HG03097 (cell line): ENCODE measurements at regions not wholly inside any gene's neighbourhood (a gene's known extent, or its start where the extent isn't known, plus 50 kb on each side); places are given as distances from the start of the nearest gene placed in this dataset.

Experiments used
- ATAC-seq: cut with Tn5 transposase; IDR thresholded peaks from one replicate; pipeline ENCODE4 v1.9.1; 2021; ENCODE audit not compliant: unreplicated experiment, low FRiP score

DNA sequence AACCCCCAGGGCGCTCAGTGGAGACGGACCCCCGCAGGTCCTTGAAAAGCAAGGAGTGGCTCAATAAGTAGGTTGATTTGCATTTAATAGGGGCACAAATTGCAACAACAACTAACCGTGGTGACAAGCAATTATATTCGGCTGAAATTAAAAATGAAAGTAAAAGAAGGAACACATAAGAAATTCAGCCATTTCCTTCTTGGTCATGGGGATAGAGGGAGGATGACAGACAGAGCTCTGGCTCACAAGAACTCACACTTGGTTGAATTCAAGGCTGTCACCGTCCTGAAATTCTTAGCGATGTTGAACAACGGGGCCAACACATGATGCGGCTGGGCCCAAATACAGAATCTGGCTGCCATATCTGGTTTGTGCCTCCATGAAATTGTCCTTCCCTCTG lies 129.0 kb downstream of the EDN3 start:
- no peak for ATAC-seq

GRCh38 chr20:59431014-59431413 lies 130.6 kb downstream of the EDN3 start:
- no peak for ATAC-seq

GRCh38 chr20:59434960-59435359 lies 134.5 kb downstream of the EDN3 start:
- ATAC-seq = no peak

DNA sequence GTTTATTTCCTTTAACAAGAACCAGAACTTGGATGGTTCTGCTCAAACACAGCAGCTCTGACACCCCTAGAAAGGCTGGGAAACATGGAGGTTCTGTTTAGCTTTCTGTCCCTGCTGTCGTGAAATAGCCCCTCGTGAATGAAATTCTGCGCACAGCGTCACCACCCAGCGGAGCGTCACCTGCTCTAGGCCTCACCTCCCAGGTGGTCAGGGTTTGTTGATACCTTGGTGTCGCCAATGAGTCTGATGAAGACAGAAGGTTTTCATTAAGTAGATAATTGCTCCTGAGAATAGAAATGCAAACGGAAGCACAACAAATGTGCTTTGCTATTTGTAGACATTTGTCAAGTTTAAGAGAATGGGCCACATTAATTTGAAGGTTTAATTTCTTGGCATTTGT lies 135.1 kb downstream of the EDN3 start:
- no peak for ATAC-seq

- no peak for ATAC-seq
These were observed 137.2 kb downstream of the EDN3 start for GRCh38 chr20:59437601-59438031.

DNA sequence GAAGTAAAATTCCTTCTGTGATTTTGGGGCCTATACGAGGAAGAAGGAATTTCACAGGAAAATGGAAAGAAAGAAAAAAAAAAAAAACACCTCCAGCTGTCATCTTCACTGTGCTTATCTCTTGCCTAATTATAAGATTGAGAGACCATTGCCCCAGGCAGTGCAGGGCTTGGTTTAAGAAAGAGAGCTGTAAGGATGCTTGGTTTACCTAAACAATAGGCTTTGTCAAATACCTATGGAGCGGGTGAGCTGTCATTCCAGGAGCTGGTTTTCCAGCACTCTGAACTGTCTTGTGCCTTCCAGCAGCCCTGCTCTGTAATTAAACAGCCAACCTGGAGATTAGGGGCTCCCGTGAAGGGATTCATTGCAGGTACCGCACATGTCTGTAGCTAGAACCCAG lies 137.8 kb downstream of the EDN3 start:
- ATAC-seq = no peak

- no peak for ATAC-seq
These were observed 138.8 kb downstream of the EDN3 start for GRCh38 chr20:59439243-59439642.

- no peak for ATAC-seq
These were observed 140.9 kb downstream of the EDN3 start for GRCh38 chr20:59441306-59441705.

DNA sequence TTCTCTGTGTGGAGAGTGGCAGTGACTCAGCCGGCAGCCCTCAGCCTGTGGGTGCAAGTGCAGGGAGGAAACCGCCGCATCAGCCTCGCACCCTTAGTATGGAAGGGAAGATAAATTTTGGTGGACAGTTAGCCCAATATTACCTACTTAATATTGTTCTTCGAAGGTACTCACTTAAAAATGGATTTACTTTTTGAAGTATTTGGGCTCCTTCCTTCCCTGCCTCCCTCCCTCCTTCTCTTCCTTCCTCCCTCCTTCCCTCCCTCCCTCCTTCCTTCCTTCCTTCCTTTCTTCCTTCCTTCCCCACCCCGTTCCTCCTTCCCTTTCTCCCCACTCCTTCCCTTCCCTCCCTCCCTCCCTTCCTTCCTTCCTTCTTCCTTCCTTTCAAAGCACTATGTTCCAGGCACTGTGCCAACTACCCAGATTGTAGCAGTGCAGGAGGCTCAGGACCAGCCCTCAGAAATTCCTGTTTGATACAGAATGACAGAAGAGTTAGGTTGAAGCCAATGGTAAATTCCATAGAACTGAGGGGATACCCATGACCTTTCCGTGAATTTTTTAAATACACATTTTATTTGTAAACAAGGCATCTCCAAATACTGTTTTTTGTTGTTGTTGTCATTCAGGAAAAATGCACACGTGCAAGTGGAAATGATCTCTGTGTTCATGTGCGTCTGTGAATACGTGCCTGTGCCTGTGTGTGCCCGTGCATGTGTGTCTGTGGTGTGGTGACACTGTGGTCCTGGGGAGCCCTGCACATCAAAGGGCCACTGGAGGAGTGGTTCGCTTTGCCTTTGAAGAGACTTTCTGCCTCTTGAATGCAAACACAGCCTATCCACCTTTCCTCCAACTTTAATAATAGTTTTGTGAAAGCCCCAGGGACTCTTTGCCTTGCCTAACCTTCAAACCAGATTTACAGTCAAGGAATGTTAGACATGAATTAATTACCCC lies 141.7 kb downstream of the EDN3 start:
- ATAC-seq = no peak

DNA sequence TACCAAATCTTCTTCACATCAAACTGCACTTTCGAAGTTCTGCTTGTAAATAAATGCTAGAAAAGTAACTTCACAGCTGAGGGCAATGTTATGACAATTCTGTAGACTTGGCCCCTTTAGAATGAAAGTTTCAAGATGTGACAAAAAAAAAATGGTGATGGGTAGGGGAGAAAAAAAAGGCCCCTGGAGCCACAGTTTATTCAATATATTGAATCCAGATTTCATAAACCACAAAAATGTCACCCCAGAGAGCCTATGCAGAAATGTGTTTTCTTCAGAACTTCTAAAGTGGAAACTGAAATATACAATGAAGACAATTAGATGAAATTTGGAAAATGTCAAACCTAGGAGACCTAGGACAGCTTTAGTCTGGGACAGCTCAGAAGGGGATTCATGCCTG lies 143.1 kb downstream of the EDN3 start:
- ATAC-seq = no peak

DNA sequence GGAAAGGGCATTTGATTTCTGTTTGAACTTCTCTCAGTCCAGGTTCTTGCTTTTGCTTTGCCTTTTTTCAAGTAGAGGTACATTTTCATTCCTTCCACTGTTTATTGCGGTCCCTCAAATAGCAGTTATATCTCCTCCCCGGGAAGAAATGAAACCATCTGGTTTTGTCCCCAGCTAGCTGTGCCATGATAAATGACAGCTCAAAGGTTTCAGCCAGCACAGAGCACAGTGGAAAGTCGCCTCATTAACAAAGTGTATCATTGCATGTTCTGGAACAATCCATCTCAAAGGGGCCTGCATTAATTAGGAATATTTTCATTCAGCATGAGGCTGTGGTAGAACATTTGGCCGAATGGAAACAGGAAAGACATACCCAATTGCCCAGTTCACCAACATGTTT lies 146.0 kb downstream of the EDN3 start:
- no peak for ATAC-seq

DNA sequence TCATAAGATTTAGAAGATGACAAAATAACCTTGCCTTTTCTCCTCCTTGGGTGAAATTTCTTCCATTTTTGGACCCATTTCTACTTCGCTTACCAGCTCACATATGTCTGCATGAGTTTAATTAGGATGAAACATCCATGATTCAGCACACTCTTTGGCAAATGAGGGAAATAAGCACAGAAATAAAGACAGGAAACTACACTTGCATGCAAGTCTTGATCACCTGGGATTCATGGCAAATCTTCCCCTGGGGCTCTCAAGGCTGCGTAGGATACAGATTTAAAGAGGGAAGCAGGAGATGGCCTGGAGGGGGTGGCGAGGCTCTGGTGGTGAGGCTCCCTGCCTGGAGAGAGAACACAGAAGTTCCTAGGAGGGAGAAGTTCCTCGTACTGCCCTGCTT lies 147.8 kb downstream of the EDN3 start:
- no peak for ATAC-seq

GRCh38 chr20:59448851-59449444 lies 148.5 kb downstream of the EDN3 start:
- ATAC-seq = no peak

GRCh38 chr20:59451066-59451630 lies 150.7 kb downstream of the EDN3 start:
- no peak for ATAC-seq

DNA sequence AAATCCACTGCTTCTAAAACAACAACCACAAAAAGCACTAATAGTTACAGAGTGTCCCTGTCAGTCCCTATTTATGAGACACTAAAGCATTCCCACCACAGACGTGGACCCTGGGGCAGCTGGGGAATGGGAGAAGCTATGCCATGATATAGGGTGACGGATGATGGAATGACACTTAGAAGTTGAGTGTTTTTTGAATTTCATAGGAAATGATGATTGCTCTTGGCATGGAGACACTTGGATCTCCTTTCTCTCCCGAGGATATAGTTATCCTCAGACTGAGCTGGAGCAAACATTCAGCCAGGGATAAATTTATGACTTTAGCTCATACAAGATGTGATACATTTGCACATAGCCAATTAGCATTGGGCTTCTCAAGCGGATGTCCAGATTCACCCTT lies 151.2 kb downstream of the EDN3 start:
- ATAC-seq = no peak

- no peak for ATAC-seq
These were observed 151.5 kb upstream of the PHACTR3 start for GRCh38 chr20:59452856-59453255.

- no peak for ATAC-seq
These were observed 150.4 kb upstream of the PHACTR3 start for GRCh38 chr20:59453759-59454560.

DNA sequence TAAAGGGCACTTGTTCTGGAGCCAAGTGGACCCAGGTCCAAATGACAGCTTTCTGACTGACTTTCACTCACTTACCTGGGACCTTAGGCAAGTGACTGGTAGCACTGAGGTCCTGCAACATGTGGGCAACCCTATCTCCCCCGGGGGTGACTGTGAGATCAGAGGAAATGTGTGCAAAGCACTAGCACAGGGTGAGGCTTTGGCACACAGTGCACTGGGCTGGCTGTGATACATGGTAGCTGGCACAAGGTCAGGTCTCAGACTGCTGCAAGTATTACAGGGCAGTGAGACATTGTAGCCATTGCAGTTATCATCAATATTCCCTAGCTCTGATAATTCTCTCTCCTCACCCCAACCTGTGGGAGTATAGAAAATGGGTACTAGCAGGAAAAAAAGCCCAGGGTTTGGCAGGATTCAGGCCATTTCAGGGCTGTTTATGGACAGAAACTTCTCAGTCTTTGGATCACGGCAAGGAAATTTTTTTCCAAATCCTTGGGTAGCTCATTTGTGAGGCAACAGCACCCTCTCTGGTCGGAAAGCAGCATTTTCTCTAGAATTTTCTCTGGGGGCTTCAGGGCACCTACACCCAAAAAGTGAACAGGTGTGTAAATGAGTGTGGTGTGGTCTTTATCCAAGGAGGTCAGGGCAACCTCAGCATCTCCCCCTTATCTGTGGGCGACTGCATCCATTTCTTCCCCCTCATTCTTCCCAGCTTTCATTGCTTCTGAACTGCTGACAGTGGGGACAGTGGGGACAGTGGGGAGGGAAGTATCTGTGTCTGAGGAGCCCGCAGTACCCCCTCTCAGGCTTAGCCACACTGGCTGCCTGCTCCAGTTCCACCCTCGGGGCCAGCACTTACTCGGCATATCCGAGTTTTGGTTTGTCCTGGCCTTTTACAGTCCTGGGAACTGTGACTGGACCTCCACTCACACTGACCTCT lies 148.7 kb upstream of the PHACTR3 start:
- ATAC-seq = no peak

DNA sequence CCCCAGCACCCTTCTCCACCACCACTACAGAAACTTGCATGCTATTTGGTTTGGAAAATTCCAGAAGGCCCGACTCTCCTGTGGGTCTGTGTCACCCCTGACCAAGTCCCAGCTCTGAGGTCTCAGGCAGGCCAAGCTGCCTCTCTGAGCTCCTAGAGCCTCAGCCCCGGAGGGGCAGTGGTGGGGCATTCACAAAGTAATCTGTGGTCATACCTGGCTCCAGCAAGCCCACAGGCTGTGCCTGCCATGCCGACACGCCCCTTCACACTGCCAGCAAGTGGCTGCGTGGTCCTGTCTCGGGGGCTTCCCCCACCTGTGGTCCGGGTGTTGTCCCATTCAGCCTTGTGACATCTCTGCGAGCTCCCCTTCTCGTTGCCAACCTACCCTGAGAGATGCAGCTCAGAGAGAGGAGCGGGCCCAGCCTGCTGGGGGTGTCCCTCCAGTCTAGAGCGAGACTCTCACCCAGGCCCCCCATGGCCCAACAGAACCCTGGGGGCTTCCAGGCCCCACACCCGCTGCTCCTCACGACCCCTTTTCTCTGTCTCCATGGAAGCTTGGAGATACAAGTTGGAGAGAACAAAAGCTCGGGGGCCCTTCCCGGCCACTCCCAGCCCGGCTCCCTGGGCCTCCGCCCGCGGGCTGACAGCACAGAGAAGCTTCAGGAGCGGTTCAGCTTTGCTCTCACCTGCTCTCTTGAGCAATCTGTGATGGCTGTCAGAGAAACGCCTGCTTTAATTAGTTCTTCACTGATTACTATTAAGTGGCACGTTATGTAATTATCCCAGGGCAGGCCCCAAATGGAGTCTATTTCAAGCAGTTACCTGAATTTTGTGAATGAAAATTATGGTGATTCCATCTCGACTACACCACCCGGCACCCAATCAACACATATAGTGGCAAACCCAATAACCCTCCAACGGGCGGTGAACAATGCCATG lies 147.7 kb upstream of the PHACTR3 start:
- ATAC-seq = no peak
